ENCODE measurements at regions not wholly inside any gene's neighbourhood (a gene's known extent, or its start where the extent isn't known, plus 50 kb on each side); places are given as distances from the start of the nearest gene placed in this dataset.

- TF ChIP-seq EP300 (IDR thresholded peaks at IDR 0.05) (no peak), POLR2AphosphoS5 (IDR thresholded peaks at IDR 0.05) (no peak)
Measured at GRCh38 chr1:115214098-115214497, 124.0 kb downstream of the NGF start.

Data from sigmoid colon (tissue), 4 donors.